Left lobe of liver (tissue), 2 donors: ENCODE measurements at regions not wholly inside any gene's neighbourhood (a gene's known extent, or its start where the extent isn't known, plus 50 kb on each side); places are given as distances from the start of the nearest gene placed in this dataset.
"Not testable (repeated sequence)": the region's sequence is repeated elsewhere in the genome, so short reads cannot be mapped to it uniquely, and the experiment has no call there.

Experiments used
- ATAC-seq: fragments of 200-7000 bp; cut with Tn5 transposase; one replicate; pipeline ENCODE4 v1.9.1; 2020; ENCODE audit warnings: mild to moderate bottlenecking, moderate library complexity
- DNase-seq: peaks from one replicate; pipeline ENCODE4 v3.0.0-alpha.2; 2020; ENCODE audit warnings: low spot score
- donor health status: DM: no; HTN: no; CAD: no; lungs with moderate emphysema.
- donor health status: DM: no; HTN: yes; CAD: no.

DNA sequence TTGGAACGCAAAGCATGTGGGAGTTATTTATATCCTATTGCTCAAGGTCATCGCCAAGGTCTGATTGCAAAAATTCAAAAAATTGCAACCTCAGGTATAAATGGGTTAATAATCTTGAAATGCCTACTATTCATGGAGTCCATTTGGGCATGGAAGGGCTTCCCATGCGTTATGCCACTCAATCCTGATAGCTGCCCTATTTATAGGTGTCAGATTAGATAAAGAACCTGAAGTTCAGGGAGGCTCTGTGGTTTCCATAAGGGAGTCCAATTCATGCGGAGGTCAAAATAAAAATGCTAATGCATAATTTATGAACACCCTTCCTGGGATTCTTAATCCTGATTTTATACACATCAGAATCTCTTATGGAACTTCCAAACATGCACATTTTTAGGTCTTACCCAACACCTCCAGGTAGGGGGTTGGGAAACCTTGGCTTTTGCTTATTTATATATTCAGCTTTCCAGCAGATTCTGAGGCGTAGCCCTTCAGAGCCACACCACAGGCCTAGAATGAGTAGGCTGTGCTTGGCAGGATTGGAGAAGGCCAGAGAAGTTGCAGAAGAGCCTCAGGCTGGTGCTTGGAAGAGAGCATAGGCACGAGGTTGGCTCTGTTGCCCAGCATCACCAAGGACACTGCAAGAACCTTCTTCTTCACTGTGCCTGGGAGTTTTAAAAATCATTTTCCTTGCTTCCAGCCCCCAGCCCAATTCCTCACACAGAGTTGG is 324.4 kb upstream of the CFAP20DC start:
- DNase-seq (no peak), ATAC-seq (no peak)

DNA sequence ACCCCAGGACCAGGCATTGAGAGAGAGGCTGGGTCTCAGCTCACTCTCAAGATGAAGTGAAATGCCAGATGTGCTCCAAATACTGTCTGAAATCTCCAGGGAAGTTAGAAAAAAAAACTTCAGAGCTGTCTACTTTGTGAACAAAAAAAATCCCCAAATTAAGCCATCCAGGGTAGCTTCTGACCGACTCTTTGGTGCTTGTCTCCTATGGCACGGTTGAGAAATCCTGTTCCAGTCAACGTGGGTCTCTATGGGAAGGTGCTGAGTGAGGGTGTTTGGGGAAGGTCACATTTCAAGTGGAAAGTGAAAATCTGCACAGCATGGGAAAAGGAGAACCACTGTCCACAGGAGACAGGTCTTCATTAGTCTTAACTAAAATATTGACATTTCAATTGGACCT is 322.5 kb upstream of the CFAP20DC start:
- ATAC-seq: no peak
- DNase-seq: no peak

GRCh38 chr3:59368900-59369675 is 319.3 kb upstream of the CFAP20DC start:
- ATAC-seq (no peak), DNase-seq (no peak)

- no peak for ATAC-seq
- DNase-seq: no peak
Observed at GRCh38 chr3:59367150-59367549, 317.3 kb upstream of the CFAP20DC start.

DNA sequence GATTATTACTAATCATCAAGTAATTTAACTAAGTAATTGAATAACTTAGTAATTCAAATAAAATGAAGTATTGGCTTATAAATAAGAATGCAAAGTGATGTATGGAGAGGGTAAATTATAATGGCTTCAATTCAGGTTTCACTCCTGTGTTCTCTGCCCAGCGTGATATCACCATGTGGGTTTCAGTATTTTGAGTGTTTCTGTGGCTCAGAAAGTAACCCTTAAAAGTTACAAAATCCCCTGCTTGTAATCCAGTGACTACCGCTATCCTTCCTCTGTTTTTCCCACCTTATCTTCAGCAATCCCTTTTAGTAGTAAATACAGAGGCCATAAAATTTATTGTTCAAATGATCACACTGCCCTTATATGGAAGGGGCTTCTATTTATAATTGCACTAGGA is 316.4 kb upstream of the CFAP20DC start:
- ATAC-seq: no peak

GRCh38 chr3:59364496-59364895 is 314.7 kb upstream of the CFAP20DC start:
- ATAC-seq: no peak

More for the DNA sequence above, 316.4 kb upstream of the CFAP20DC start:
- no peak for DNase-seq

GRCh38 chr3:59360312-59360711 is 310.5 kb upstream of the CFAP20DC start:
- not testable (repeated sequence) for DNase-seq, ATAC-seq

More at GRCh38 chr3:59364496-59364895, 314.7 kb upstream of the CFAP20DC start:
- no peak for DNase-seq

DNA sequence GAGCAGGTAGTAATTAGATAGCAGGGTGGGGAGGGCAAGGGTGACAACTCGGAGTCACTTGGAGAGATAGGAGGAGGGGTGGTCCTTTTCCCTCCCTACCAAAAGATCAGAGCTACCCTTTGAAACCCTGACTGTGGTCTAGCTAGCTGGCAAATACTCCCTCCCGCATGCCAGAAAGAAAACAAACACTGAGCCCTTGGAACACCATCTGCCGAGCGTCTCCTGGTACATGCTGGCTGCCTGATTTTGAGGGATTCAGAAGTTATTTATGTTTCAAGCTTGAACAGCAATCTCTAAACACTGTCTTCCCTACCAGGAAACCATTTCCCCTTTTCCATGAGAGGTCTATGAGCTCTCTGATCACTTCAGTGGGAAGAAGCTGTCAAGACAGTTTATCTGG is 291.6 kb upstream of the CFAP20DC start:
- DNase-seq (no peak), ATAC-seq (peak; percentile 23)

DNA sequence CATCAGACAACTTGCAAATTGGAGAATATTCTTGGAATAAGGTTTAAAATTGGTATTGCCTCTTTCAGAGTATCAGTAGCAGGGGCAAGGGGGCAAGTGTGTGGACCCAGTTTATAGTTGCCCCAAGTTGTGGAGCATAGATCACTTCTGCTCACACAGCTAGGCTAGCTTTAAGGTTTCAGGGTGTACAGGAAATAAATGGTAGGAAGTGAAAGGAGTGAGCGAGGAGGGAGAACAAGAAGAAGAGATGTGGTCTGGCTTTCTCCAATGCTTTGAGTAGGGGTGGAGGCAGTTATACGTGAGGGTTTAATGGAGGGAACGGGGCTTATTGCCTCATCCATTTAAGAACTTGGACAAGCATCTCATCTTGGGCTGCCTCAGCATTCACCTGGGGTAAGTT is 290.0 kb upstream of the CFAP20DC start:
- ATAC-seq: no peak

GRCh38 chr3:59338934-59339333 is 289.1 kb upstream of the CFAP20DC start:
- DNase-seq: no peak
- no peak for ATAC-seq

More for the DNA sequence above, 290.0 kb upstream of the CFAP20DC start:
- no peak for DNase-seq

DNA sequence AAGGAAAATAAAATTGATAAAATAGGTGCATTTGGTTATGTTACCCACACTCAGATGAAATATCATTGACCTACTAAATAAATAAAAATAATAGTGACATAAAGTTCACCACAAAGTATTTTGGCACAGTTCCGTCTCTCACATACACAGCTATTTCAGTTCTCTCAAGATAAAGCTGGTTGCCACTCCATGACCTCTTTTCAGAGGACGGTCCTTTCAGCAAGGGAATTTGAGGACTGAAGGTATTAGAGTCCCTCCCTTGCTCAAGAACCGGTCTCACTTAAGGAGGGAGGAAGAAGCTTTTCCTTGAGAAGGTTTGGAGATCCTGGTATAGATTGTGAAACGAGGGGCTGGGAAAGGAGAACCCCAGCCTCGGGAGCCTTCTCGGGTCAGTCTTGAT is 285.5 kb upstream of the CFAP20DC start:
- no peak for ATAC-seq
- DNase-seq: no peak

GRCh38 chr3:59334585-59334984 is 284.8 kb upstream of the CFAP20DC start:
- no peak for DNase-seq
- ATAC-seq: peak; percentile 72

- no peak for ATAC-seq
- no peak for DNase-seq
Observed at GRCh38 chr3:59327376-59327808, 277.6 kb upstream of the CFAP20DC start.

DNA sequence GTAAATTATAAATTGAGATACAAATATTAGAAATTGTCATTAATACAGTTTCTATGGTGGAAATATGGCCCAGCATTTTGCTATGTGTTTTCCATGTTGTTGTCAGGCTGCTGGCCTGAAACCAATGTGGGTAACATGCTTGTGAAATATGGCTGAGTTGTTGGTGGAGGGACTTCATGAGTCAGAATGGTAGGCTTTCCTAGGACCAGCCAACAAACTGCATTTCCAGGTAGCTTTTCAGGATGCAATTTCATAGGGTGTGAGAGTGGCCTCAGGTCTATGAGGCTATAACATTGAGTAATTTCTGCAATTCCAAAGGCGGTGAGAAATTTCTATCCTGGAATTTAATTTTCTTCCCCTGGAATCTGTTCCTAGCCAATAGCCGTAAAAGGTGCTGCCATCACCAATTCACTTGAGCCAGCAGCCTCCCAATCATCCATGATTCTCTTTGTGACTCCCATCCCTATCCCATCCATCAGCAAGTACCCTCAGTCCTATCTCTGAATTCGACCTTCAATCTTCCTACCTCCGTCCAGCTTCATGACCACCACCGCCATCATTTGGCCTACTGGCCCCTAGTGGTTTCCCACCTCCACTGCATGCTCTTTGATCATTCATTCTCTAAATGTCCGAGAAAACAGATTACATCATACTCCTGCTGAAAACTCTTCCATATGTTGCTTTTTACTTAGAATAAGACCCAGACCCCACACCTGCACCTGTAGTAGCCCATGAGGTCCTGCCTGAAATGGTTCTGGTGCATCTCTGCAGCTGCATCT is 276.6 kb upstream of the CFAP20DC start:
- DNase-seq: no peak
- no peak for ATAC-seq

DNA sequence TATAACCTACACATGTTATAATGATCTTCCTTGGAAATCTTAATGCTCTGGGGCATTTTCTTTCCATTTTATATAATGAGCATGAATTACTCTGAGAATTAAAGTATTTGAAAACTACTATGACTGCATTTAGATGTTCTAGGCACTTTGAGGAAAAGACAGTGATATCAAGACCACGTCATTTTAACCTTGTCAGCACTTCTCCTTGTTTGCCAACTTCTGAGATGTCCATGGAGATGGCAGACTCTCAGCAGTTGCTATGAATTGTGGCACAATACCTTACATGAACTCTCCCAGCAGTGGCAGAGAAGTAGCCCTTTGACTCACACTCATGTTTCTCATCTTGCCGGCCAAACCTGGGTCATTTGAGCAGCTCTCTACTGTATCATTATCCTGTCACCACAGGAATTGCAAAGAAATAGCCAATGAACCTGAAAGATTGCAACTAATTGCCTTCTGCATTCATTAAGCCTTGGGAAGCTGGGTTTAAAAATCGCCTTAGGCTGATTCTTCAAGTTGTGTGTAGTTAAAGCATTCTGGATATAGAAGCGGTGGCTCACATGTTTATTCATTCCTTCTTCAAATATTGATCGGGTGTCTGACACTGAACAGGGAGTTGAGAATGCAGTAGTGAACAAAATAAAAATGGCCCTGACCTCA is 272.2 kb upstream of the CFAP20DC start:
- no peak for DNase-seq
- no peak for ATAC-seq

- no peak for DNase-seq
- peak; percentile 82 for ATAC-seq
Observed at GRCh38 chr3:59320080-59320479, 270.3 kb upstream of the CFAP20DC start.

DNA sequence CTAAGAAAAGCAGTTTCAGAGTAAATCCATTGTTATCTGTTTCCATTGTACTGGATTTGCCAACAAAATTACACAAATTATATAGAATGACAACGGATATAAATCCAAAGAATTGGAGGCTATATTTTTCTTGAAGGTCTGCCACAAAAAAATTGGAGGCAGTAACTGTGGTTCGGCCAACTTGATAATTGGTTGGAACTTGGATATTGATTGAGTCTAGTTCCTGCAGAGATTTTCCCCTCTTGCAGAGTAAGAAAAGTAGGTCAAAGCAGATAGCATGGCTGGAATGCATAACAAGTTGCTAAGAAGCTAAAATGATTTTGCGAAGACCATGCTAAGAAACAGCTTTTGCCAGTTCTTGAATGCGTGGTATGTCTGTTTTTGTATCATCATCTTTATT is 269.6 kb upstream of the CFAP20DC start:
- no peak for DNase-seq

DNA sequence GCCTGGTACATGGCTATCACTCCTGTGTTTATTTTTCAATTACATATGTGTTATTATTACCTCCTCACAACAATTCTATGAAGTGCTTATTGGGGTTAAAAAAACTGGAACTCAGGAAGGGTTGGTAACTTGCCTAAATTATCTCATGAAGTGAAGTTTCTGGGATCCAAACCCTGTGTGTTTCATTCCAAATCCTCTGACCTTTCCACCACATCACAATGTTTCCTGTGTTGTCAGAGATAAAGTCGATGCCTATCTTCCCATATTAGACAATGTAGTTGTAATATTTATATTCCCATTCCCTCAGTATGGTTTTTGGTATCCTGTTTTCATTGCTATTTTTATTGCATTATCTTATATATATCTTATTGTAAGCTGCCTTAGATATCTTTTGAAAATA is 269.1 kb upstream of the CFAP20DC start:
- DNase-seq: no peak
- no peak for ATAC-seq

More for the DNA sequence above, 269.6 kb upstream of the CFAP20DC start:
- ATAC-seq: no peak

DNA sequence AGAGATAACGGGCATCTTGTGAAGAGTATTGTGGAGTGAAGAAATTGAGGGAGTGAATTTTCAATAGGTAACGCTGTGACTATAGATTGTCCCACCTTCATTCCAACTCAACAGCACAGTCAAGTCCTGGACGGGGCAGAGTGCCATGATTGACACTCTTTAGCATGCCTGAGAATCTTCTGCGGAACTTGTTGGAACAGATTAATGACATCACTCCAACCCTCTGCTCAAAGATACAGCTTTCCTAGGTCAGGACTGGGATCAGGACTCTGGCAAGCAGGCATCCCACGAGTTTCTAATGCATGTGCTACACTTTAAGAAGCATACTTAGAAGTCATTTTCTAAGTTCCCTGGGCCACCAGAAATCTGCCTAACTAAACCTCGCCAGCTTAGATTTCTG is 267.6 kb upstream of the CFAP20DC start:
- DNase-seq (no peak), ATAC-seq (no peak)

DNA sequence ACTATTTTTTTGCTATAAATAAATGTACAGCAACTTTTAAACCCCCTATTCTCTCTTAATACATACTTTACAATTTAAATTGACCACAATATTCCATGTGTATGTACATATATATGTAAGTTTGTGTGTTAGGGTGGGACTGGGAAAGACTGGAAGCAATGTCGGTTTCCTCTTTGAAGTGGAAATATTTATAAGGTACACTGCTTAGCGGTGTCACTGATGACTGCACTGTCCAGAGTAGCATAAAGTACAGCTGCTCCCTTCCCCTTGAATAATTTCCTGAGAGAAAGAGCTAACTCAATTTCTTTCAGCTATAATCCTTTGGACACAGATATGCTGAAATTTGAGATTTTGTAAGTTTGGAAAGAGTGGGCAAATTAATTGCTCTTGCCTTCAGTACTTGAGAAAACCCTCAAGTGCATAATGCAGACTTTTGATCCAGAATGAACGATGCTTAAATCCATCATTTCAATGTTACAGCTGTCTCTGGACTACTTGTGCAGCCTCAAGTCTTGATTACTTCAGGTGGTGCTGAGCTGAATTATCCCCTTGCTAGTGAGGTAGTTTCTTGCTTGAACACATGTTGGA is 267.0 kb upstream of the CFAP20DC start:
- ATAC-seq: no peak
- no peak for DNase-seq

- ATAC-seq (peak; percentile 96), DNase-seq (peak; percentile 50)
Observed at GRCh38 chr3:59313365-59313764, 263.5 kb upstream of the CFAP20DC start.
